ENCODE measurements at regions not wholly inside any gene's neighbourhood (a gene's known extent, or its start where the extent isn't known, plus 50 kb on each side); places are given as distances from the start of the nearest gene placed in this dataset.

DNA sequence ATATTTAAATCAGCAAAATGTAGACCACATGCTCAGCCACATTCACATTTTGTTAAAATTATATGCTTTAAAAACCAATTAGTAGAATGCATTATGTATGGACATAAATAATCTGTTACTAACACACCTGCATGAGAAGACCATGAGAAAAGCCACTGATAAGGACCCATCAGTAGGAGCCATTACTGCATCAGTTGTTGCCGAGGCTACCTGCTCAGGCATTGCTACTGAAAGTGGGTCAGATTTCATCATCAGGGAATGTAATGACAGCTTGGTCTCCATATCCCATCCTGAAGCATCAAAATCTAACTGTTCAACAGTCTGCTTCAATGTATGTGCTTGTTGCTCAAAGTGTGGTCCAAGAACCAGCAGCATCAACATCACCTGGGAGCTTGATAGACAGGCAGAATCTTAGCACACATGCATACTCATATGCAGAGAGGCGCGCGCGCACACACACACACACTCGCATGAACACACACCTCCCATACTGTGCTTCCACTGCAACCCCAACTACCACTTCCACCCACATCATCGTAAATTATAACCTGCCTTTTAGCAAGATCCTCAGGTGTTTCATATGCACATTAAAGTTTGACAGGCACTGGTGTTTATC lies 72.4 kb upstream of the FOXB1 start:
- TF ChIP-seq, protein P1, sequence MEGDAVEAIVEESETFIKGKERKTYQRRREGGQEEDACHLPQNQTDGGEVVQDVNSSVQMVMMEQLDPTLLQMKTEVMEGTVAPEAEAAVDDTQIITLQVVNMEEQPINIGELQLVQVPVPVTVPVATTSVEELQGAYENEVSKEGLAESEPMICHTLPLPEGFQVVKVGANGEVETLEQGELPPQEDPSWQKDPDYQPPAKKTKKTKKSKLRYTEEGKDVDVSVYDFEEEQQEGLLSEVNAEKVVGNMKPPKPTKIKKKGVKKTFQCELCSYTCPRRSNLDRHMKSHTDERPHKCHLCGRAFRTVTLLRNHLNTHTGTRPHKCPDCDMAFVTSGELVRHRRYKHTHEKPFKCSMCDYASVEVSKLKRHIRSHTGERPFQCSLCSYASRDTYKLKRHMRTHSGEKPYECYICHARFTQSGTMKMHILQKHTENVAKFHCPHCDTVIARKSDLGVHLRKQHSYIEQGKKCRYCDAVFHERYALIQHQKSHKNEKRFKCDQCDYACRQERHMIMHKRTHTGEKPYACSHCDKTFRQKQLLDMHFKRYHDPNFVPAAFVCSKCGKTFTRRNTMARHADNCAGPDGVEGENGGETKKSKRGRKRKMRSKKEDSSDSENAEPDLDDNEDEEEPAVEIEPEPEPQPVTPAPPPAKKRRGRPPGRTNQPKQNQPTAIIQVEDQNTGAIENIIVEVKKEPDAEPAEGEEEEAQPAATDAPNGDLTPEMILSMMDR (IDR thresholded peaks at IDR 0.05; ENCODE audit: insufficient read depth, low read length, severe bottlenecking) = no peak
- Histone ChIP-seq H3K4me3 (ENCODE audit: low read depth, low read length) (no peak overlapping the region), H3K36me3 (ENCODE audit: control insufficient read depth, insufficient read depth, low read length) (no peaks in the 10 kb centered on the region), H3K27me3 (ENCODE audit: control insufficient read depth, insufficient read depth, low read length) (peaks cover 6% of the 10 kb centered on the region)
- no peak for DNase-seq (ENCODE audit: low read depth)
- FAIRE-seq = no peak

DNA sequence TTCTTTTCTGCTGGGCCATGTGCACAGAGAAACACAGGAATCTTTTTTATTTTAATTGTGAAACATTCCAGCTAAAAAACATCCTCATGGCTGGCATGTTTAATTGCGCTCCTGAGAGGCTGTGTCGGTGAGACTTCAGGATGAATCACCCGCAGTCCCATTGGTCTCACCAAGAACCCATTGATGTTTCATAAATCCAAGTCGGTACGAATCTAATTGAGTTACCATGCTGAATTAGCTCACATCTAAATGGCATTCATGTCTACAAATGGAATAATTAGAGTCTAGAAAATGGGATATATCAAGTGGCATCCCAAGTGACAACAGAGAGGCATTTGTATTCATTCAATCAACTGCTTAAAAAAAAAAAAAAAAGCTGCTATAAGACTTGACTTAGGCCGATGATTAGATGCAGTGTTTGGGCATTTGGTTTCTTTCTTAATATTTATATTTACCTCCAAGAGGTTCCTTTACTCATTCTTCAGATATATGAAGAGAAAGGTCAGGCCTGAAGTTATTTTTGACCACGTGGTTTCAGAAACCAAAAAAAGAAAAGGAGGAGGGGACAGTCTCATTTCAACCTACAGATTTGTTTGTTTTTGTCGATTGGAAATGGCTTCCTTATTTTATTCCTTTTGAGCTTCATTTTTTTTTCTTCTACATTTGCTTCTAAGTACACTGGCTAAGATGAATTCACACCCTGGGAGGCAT lies 79.1 kb upstream of the FOXB1 start:
- Histone ChIP-seq H3K27me3 (ENCODE audit: control insufficient read depth, insufficient read depth, low read length) (peaks cover 2% of the 10 kb centered on the region), H3K4me3 (ENCODE audit: low read depth, low read length) (no peak overlapping the region), H3K36me3 (ENCODE audit: control insufficient read depth, insufficient read depth, low read length) (no peaks in the 10 kb centered on the region)
- TF ChIP-seq, protein P1 (IDR thresholded peaks at IDR 0.05; ENCODE audit: insufficient read depth, low read length, severe bottlenecking) = no peak
- DNase-seq (ENCODE audit: low read depth) (no peak), FAIRE-seq (no peak)

DNA sequence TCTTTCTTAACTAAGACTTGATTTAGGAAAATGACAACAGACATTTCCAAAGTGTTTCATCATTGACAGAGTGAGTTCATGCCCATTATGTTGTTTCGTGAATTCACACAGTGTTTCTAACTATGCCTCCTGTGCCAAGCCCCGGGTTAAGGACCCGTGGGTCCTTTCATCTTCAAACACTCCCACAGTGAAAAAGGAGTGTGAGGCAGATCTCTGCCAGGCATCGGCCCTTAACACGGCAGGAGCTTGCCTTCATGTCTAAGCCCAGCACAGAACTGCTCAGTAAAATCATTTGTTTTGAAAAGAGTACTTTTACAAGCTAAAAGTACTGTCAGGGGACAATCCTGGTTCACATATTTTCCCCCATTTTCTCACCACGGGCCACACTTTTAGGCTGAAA lies 80.0 kb upstream of the FOXB1 start:
- FAIRE-seq (no peak), DNase-seq (ENCODE audit: low read depth) (no peak)
- Histone ChIP-seq H3K27me3 (ENCODE audit: control insufficient read depth, insufficient read depth, low read length) (peaks cover 2% of the 10 kb centered on the region), H3K36me3 (ENCODE audit: control insufficient read depth, insufficient read depth, low read length) (no peaks in the 10 kb centered on the region), H3K4me3 (ENCODE audit: low read depth, low read length) (no peak overlapping the region)
- TF ChIP-seq, protein P1 (IDR thresholded peaks at IDR 0.05; ENCODE audit: insufficient read depth, low read length, severe bottlenecking) = no peak

DNA sequence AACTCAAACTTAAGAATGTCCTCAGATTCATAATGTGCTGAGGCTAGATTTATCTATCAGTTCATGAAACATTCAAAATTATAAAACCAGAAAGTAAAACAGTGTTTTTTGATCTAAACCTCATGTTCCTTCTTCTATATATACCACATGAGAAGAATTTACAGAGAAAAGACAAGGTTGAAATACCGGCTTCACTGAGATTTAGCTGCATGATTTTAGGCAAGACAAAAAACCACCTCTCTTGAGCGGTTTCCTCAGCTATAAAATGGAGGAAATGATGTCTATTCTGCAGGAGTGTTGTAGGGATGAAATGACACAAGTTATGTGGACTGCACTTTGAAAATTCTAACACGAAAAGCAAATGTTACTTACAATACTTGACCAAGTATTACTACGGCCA lies 80.6 kb upstream of the FOXB1 start:
- H3K36me3 ChIP-seq (ENCODE audit: control insufficient read depth, insufficient read depth, low read length) = no peaks in the 10 kb centered on the region
- FAIRE-seq = no peak
- TF ChIP-seq, protein P1 (IDR thresholded peaks at IDR 0.05; ENCODE audit: insufficient read depth, low read length, severe bottlenecking) = no peak
- no peak for DNase-seq (ENCODE audit: low read depth)
- H3K4me3 ChIP-seq (ENCODE audit: low read depth, low read length) = no peak overlapping the region
- H3K27me3 ChIP-seq (ENCODE audit: control insufficient read depth, insufficient read depth, low read length) = peaks cover 2% of the 10 kb centered on the region

DNA sequence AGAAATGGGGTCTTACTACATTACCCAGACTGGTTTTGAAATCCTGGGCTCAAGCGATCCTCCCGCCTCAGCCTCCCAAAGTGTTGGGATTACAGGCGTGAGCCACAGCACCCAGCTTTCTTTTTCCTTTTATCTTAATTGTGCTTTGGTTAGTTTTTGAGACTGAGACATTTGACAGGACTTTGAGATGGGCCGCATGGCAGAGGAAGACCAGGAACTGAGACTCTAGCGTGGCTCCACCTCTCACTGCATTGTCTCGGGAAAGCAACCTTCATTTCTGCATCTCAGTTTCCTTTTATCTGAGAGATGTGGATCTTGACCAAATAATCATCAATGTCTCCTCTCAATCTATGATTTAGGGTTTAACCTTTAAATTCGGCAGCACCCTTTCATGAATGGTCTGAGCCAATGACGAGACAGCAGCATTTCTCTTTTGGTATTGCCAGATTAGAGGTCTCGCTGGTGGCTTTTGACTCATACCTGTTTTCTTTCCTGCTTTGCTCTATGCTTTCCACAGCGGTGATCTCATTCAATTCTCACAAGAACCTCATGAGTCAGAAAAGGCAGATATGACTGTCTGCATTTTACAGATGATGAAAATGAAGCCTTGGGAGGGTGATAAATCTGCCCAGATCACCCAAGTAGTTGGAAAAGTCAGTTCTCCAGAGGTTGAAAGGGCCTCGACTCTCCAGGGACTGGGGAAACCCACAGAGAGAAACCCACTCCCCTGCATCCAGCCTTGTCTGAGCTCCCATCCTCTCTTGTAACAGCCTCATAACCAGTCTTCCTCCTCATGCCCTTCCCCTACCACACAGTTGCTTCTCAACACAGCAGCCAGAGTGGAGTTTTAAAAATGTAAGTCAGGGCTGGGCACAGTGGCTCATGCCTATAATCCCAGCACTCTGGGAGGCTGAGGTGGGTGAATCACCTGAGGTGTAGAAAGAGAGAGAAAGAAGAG lies 84.8 kb upstream of the FOXB1 start:
- FAIRE-seq = peak; percentile 82
- Histone ChIP-seq H3K4me3 (ENCODE audit: low read depth, low read length) (no peak overlapping the region), H3K27me3 (ENCODE audit: control insufficient read depth, insufficient read depth, low read length) (no peaks in the 10 kb centered on the region), H3K36me3 (ENCODE audit: control insufficient read depth, insufficient read depth, low read length) (no peaks in the 10 kb centered on the region)
- TF ChIP-seq, protein P1 (IDR thresholded peaks at IDR 0.05; ENCODE audit: insufficient read depth, low read length, severe bottlenecking) = no peak
- DNase-seq (ENCODE audit: low read depth) = peak; percentile 97
